OCI-LY7 (cell line): ENCODE measurements at regions not wholly inside any gene's neighbourhood (a gene's known extent, or its start where the extent isn't known, plus 50 kb on each side); places are given as distances from the start of the nearest gene placed in this dataset.
A peak's percentile ranks its signal among the peaks of the same experiment; 100 is the strongest.
"Not testable (repeated sequence)": the region's sequence is repeated elsewhere in the genome, so short reads cannot be mapped to it uniquely, and the experiment has no call there.

Experiments used
- BruUV-seq: library from RNA; stranded (reverse); fragments of 400-500 nt; replicated peaks from 2 replicates; lab custom pipeline; 2021; lab: Mats Ljungman, UMichigan
- CTCF ChIA-PET: fragments of 300-600 bp; sonication (Branson Sonifier 250); formaldehyde crosslinking; loops from one replicate; lab custom pipeline; 2022; ENCODE audit warnings: antibody characterized with exemption; ENCODE audit not compliant: unreplicated experiment; lab: Charles Lee
- POLR2A ChIA-PET: fragments of 300-600 bp; sonication (Branson Sonifier 250); formaldehyde crosslinking; loops from one replicate; lab custom pipeline; 2022; ENCODE audit warnings: antibody characterized with exemption; lab: Charles Lee
- DNase-seq: peaks from one replicate; pipeline ENCODE4 v3.0.0-alpha.2; 2015; ENCODE audit warnings: low spot score
- H2AFZ ChIP-seq: fragments of 200-600 bp; sonication (generic), shearing (Covaris generic); 2 replicates; pipeline ENCODE4 v1.6.1; 2014; ENCODE audit warnings: mild to moderate bottlenecking, antibody characterized with exemption, low read length, moderate library complexity
- H3K27ac ChIP-seq: fragments of 200-600 bp; sonication (generic); 2 replicates; pipeline ENCODE4 v1.5.1; 2014; ENCODE audit warnings: mixed run types, low read depth, mild to moderate bottlenecking, moderate library complexity, low read length, inconsistent platforms; ENCODE audit not compliant: poor library complexity, severe bottlenecking
- H3K36me3 ChIP-seq: fragments of 200-600 bp; sonication (generic); 2 replicates; pipeline ENCODE4 v1.6.1; 2014; ENCODE audit warnings: mild to moderate bottlenecking, antibody characterized with exemption, low read length, moderate library complexity, mixed read lengths; ENCODE audit not compliant: insufficient read depth
- H3K4me1 ChIP-seq: fragments of 200-600 bp; sonication (generic); 2 replicates; pipeline ENCODE4 v1.5.1; 2014; ENCODE audit warnings: mild to moderate bottlenecking, low read length; ENCODE audit not compliant: insufficient read depth, poor library complexity, severe bottlenecking
- H3K4me2 ChIP-seq: fragments of 200-600 bp; sonication (generic); 2 replicates; pipeline ENCODE4 v1.6.1; 2014; ENCODE audit warnings: mild to moderate bottlenecking, low read length
- H3K4me3 ChIP-seq: fragments of 200-600 bp; sonication (generic); 2 replicates; pipeline ENCODE4 v1.5.1; 2014; ENCODE audit warnings: mild to moderate bottlenecking, low read depth, low read length; ENCODE audit not compliant: poor library complexity, severe bottlenecking
- H3K79me2 ChIP-seq: fragments of 200-600 bp; sonication (generic); 2 replicates; pipeline ENCODE4 v1.6.1; 2016; ENCODE audit warnings: low read depth, mild to moderate bottlenecking, low read length, moderate library complexity, mixed read lengths; ENCODE audit not compliant: insufficient read depth
- H3K9me2 ChIP-seq: fragments of 200-600 bp; sonication (generic); 2 replicates; pipeline ENCODE4 v1.6.1; 2016; ENCODE audit warnings: mild to moderate bottlenecking, low read length, mixed read lengths; ENCODE audit not compliant: insufficient read depth
- H3K9me3 ChIP-seq: fragments of 200-600 bp; sonication (generic); 2 replicates; pipeline ENCODE4 v1.6.1; 2014; ENCODE audit warnings: mild to moderate bottlenecking, mixed run types, low read length, mixed read lengths
- H4K20me1 ChIP-seq: fragments of 200-600 bp; sonication (generic); 2 replicates; pipeline ENCODE4 v1.6.1; 2014; ENCODE audit warnings: mild to moderate bottlenecking, antibody characterized with exemption, low read length, moderate library complexity, mixed read lengths; ENCODE audit not compliant: insufficient read depth
- EZH2phosphoT487 ChIP-seq: fragments of 200-600 bp; sonication (generic); IDR thresholded peaks from 2 replicates; pipeline ENCODE4 v1.6.1; 2018; ENCODE audit warnings: low read depth, borderline replicate concordance, mild to moderate bottlenecking, mixed run types, antibody characterized with exemption, low read length, moderate library complexity, mixed read lengths
- intact Hi-C: fragments of 100-400 bp; cut with micrococcal nuclease; formaldehyde crosslinking; loops from one replicate; pipeline ENCODE4 v1.10.0; 2022; ENCODE audit not compliant: unreplicated experiment
- TF ChIP-seq, protein P1 (sequence below): fragments of 200-600 bp; sonication (generic); conservative IDR thresholded peaks from 2 replicates; pipeline ENCODE4 v1.5.1; 2014; ENCODE audit warnings: mild to moderate bottlenecking, antibody characterized with exemption, low read length, moderate library complexity, mixed read lengths

DNA sequence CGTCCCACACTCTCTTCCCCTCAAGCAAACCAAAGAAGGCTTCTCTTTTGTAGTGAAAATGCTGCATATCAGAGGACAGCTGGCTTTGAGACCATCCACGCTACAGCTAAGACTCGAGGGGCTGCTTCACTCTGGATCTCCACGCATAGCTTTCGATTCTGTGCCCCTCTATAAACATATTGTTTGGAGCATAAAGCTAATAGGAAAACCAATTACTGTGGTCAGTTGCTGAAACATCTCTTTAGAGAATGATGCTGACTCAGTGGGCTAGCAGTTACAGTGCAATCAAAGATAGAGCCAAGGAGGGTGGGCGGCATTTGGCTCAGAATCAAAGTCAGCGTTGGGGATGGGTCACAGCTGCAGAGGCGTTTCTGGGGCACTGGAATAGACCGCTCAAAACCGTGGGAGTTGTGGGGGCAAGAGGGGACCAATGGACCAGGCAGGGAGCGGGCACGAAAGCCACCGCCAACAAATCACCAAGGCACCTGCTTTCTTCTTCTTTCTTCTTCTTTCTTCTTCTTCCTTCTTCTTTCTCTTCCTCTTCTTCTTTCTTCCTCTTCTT, 76.7 kb downstream of the RASL11A start:
- POLR2A ChIA-PET, result interaction anchor here (0.7 to 1.0 kb wide), 4 partner anchors 11 to 91 kb away, joined by 3 to 4 read pairs (median 4); no protein-coding TSS in a partner anchor
- CTCF ChIA-PET, result interaction anchor here (1.1 to 2.1 kb wide), 3 partner anchors 8 to 54 kb away, joined by 4 to 9 read pairs (median 5); no protein-coding TSS in a partner anchor
- peaks cover 4% of the 10 kb centered on the region; the same call in 1 of the 2 replicates for H3K9me3 ChIP-seq
- no peak overlapping the region for H3K4me3 ChIP-seq
- no peak overlapping the region for H2AFZ ChIP-seq
- peak overlapping the region; percentile 37 for H3K4me2 ChIP-seq
- intact Hi-C loops, result no loop called here
- no peak overlapping the region for H3K27ac ChIP-seq
- H3K79me2 ChIP-seq, result no peaks in the 10 kb centered on the region
- peaks cover 16% of the 10 kb centered on the region for H3K4me1 ChIP-seq
- H3K9me2 ChIP-seq, result no peaks in the 10 kb centered on the region
- TF ChIP-seq, protein P1, sequence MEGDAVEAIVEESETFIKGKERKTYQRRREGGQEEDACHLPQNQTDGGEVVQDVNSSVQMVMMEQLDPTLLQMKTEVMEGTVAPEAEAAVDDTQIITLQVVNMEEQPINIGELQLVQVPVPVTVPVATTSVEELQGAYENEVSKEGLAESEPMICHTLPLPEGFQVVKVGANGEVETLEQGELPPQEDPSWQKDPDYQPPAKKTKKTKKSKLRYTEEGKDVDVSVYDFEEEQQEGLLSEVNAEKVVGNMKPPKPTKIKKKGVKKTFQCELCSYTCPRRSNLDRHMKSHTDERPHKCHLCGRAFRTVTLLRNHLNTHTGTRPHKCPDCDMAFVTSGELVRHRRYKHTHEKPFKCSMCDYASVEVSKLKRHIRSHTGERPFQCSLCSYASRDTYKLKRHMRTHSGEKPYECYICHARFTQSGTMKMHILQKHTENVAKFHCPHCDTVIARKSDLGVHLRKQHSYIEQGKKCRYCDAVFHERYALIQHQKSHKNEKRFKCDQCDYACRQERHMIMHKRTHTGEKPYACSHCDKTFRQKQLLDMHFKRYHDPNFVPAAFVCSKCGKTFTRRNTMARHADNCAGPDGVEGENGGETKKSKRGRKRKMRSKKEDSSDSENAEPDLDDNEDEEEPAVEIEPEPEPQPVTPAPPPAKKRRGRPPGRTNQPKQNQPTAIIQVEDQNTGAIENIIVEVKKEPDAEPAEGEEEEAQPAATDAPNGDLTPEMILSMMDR, result no peak
- no peak for TF ChIP-seq EZH2phosphoT487
- BruUV-seq, result no TSS peak
- no peak for DNase-seq
- H3K36me3 ChIP-seq, result no peaks in the 10 kb centered on the region
- no peaks in the 10 kb centered on the region for H4K20me1 ChIP-seq

DNA sequence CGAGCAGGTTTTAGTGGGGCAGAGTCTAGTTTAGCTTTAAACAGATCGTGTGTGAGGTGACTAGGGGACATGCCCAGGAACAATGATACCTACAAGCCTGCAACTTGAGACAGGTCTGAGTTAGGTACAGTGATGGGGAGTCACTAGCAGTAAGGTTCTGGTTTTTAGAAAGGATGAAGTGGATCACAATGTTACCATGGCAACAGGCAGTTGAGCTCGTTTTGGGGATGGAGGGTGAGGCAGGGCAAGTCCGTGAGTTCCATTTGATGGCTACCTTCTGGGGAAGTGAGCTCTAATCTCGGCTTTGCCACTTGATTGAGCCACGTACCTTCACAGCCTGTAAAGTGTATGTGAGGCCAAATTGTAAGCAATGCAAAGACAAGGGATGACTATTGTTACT, 76.0 kb upstream of the GTF3A start:
- Histone ChIP-seq H4K20me1 (no peaks in the 10 kb centered on the region), H3K79me2 (no peaks in the 10 kb centered on the region), H3K4me2 (no peak overlapping the region), H2AFZ (no peak overlapping the region), H3K9me3 (peaks cover 4% of the 10 kb centered on the region; the same call in 1 of the 2 replicates), H3K4me3 (no peak overlapping the region), H3K27ac (no peak overlapping the region), H3K4me1 (peaks cover 23% of the 10 kb centered on the region), H3K36me3 (no peaks in the 10 kb centered on the region), H3K9me2 (no peaks in the 10 kb centered on the region)
- no peak for DNase-seq
- ChIA-PET POLR2A (interaction anchor here (0.6 to 1.5 kb wide), 8 partner anchors 10 to 222 kb away, joined by 3 to 4 read pairs (median 4); no protein-coding TSS in a partner anchor), CTCF (interaction anchor here (1.2 kb wide), 1 partner anchor 9 kb away, joined by 5 read pairs; no protein-coding TSS in a partner anchor)
- TF ChIP-seq, protein P1, result no peak
- no peak for TF ChIP-seq EZH2phosphoT487
- intact Hi-C loops, result no loop called here
- BruUV-seq, result no TSS peak

DNA sequence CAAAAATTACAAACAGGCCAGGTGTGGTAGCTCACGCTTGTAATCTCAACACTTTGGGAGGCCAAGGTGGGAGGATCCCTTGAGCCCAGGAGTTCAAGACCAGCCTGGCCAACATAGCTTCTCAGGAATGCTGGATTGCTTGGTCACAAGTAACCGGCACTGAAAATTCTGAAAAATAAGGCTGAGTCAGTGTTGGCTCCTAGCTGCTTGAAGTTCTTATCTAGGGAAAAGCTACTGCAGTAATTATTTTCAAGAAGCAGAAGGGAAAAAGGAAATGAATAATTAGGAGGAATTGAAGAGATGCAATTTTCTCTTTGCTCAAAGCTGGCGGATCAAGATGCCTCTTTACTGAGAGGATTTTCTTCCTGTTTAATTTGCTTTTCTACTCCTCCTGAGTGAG, 75.0 kb upstream of the GTF3A start:
- Histone ChIP-seq H3K4me3 (no peak overlapping the region), H3K4me1 (peaks cover 24% of the 10 kb centered on the region), H2AFZ (no peak overlapping the region), H3K9me2 (no peaks in the 10 kb centered on the region), H3K36me3 (no peaks in the 10 kb centered on the region), H3K79me2 (no peaks in the 10 kb centered on the region), H3K27ac (no peak overlapping the region), H3K9me3 (peaks cover 4% of the 10 kb centered on the region; the same call in 1 of the 2 replicates), H3K4me2 (no peak overlapping the region), H4K20me1 (no peaks in the 10 kb centered on the region)
- ChIA-PET CTCF (interaction anchor here (0.6 to 0.9 kb wide), 2 partner anchors 13 to 144 kb away, joined by 3 to 4 read pairs; no protein-coding TSS in a partner anchor), POLR2A (interaction anchor here (0.6 to 1.5 kb wide), 5 partner anchors 17 to 1869 kb away, joined by 3 to 4 read pairs (median 4); no protein-coding TSS in a partner anchor)
- intact Hi-C loops, result no loop called here
- BruUV-seq, result no TSS peak
- TF ChIP-seq, protein P1, result no peak
- TF ChIP-seq EZH2phosphoT487, result no peak
- DNase-seq, result no peak

DNA sequence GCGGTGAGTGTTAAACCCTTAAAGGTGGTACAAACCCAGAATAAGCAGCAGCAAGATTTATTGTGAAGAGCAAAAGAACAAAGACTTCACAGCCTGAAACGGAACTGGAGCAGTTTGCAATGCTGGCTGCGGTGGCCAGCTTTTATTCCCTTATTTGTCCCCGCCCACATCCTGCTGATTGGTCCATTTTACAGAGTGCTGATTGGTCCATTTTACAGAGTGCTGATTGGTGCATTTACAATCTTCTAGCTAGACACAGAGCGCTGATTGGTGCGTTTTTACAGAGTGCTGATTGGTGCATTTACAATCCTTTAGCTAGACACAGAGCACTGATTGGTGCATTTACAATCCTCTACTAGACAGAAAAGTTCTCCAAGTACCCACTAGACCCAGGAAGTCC, 73.6 kb upstream of the GTF3A start:
- H3K4me3 ChIP-seq, intact Hi-C loops, H3K9me3 ChIP-seq, H3K36me3 ChIP-seq, H4K20me1 ChIP-seq, H3K27ac ChIP-seq, POLR2A ChIA-PET, H2AFZ ChIP-seq, H3K79me2 ChIP-seq, H3K4me2 ChIP-seq, BruUV-seq, H3K9me2 ChIP-seq, DNase-seq: not testable (repeated sequence)
- CTCF ChIA-PET, result interaction anchor here (0.6 kb wide), 1 partner anchor 432 kb away, joined by 3 read pairs; no protein-coding TSS in a partner anchor
- peaks cover 24% of the 10 kb centered on the region for H3K4me1 ChIP-seq
